Mesenchymal stem cell (in vitro differentiated cells and primary cell): ENCODE measurements at regions not wholly inside any gene's neighbourhood (a gene's known extent, or its start where the extent isn't known, plus 50 kb on each side); places are given as distances from the start of the nearest gene placed in this dataset.

Experiments
- DNase-seq: peaks from one replicate; pipeline ENCODE4 v3.0.0-alpha.2; 2013
- H2AFZ ChIP-seq: one replicate; pipeline ENCODE4 v1.6.1; 2013; ENCODE audit warnings: low read depth, mild to moderate bottlenecking, control low read depth, inconsistent platforms, low read length, moderate library complexity
- H2AK5ac ChIP-seq: 2 replicates; pipeline ENCODE4 v1.6.1; 2013; ENCODE audit warnings: low read length, moderate library complexity, mild to moderate bottlenecking, inconsistent platforms; ENCODE audit not compliant: severe bottlenecking
- H2BK120ac ChIP-seq: one replicate; pipeline ENCODE4 v1.6.1; 2013; ENCODE audit warnings: low read depth, mild to moderate bottlenecking, inconsistent platforms, low read length, moderate library complexity
- H2BK12ac ChIP-seq, 2 experiments: one replicate each; pipeline ENCODE4 v1.6.1; 2013; ENCODE audit warnings: inconsistent platforms in 2 of 2, low read length in 2 of 2, mild to moderate bottlenecking in 2 of 2, moderate library complexity in 2 of 2, control low read depth in 1 of 2
- H2BK15ac ChIP-seq: one replicate; pipeline ENCODE4 v1.6.1; 2013; ENCODE audit warnings: mild to moderate bottlenecking, low read depth, inconsistent platforms; ENCODE audit not compliant: poor library complexity, severe bottlenecking
- H2BK5ac ChIP-seq: 2 replicates; pipeline ENCODE4 v1.6.1; 2013; ENCODE audit warnings: low read depth, mild to moderate bottlenecking, low read length, control low read depth, inconsistent platforms; ENCODE audit not compliant: poor library complexity, severe bottlenecking
- H3K14ac ChIP-seq, 2 experiments: one replicate each; pipeline ENCODE4 v1.6.1; 2013; ENCODE audit warnings: inconsistent platforms in 2 of 2, low read length in 2 of 2, control low read depth in 1 of 2, mild to moderate bottlenecking in 1 of 2, moderate library complexity in 1 of 2
- H3K18ac ChIP-seq, 2 experiments: one replicate each; pipeline ENCODE4 v1.6.1; 2013; ENCODE audit warnings: inconsistent platforms in 2 of 2, low read length in 2 of 2, control low read depth in 1 of 2, low read depth in 1 of 2, mild to moderate bottlenecking in 1 of 2
- H3K23ac ChIP-seq, 2 experiments: one replicate each; pipeline ENCODE4 v1.6.1; 2013; ENCODE audit warnings: inconsistent platforms in 2 of 2, low read length in 2 of 2, mild to moderate bottlenecking in 2 of 2, moderate library complexity in 2 of 2, control low read depth in 1 of 2
- H3K27ac ChIP-seq: 2 replicates; pipeline ENCODE4 v1.5.1; 2013; ENCODE audit warnings: mild to moderate bottlenecking, moderate library complexity, low read length, control low read depth, inconsistent platforms; ENCODE audit not compliant: poor library complexity, severe bottlenecking
- H3K27me3 ChIP-seq, 2 experiments: 2 replicates each; pipeline versions ENCODE4 v1.6.1 to v1.7.0; 2013; ENCODE audit warnings: low read length in 2 of 2, mild to moderate bottlenecking in 2 of 2, moderate library complexity in 2 of 2, control low read depth in 1 of 2, inconsistent platforms in 1 of 2; ENCODE audit not compliant: control insufficient read depth in 1 of 2, insufficient read depth in 1 of 2
- H3K36me3 ChIP-seq, 2 experiments: 2 replicates each; pipeline versions ENCODE4 v1.6.1 to v1.7.0; 2013; ENCODE audit warnings: low read length in 2 of 2, control low read depth in 1 of 2, inconsistent platforms in 1 of 2, low read depth in 1 of 2, mild to moderate bottlenecking in 1 of 2; ENCODE audit not compliant: insufficient read depth in 2 of 2, control insufficient read depth in 1 of 2
- H3K4ac ChIP-seq, 2 experiments: one replicate each; pipeline ENCODE4 v1.6.1; 2013; ENCODE audit warnings: inconsistent platforms in 2 of 2, low read length in 2 of 2, mild to moderate bottlenecking in 2 of 2, moderate library complexity in 2 of 2, control low read depth in 1 of 2, low read depth in 1 of 2
- H3K4me1 ChIP-seq: 2 replicates; pipeline ENCODE4 v1.6.1; 2013; ENCODE audit warnings: low read depth, low read length, control low read depth; ENCODE audit not compliant: control insufficient read depth, insufficient read depth
- H3K4me2 ChIP-seq: 2 replicates; pipeline ENCODE4 v1.6.1; 2013; ENCODE audit warnings: low read length, mild to moderate bottlenecking, inconsistent platforms; ENCODE audit not compliant: poor library complexity, severe bottlenecking
- H3K4me3 ChIP-seq, 2 experiments: 2 replicates each; pipeline versions ENCODE4 v1.5.1 to v1.7.0; 2013; ENCODE audit warnings: low read length in 2 of 2, mild to moderate bottlenecking in 2 of 2, control low read depth in 1 of 2, low read depth in 1 of 2; ENCODE audit not compliant: insufficient read depth in 1 of 2
- H3K79me1 ChIP-seq: replicated peaks from 2 replicates; pipeline ENCODE4 v1.6.1; 2013; ENCODE audit warnings: mild to moderate bottlenecking, control low read depth, low read length, inconsistent platforms; ENCODE audit not compliant: poor library complexity, severe bottlenecking
- H3K9ac ChIP-seq: 2 replicates; pipeline ENCODE4 v1.7.0; 2013; ENCODE audit warnings: mild to moderate bottlenecking, low read length, moderate library complexity
- H3K9me3 ChIP-seq: 2 replicates; pipeline ENCODE4 v1.7.0; 2013; ENCODE audit warnings: mild to moderate bottlenecking, low read length; ENCODE audit not compliant: control insufficient read depth
- H4K8ac ChIP-seq: one replicate; pipeline ENCODE4 v1.6.1; 2013; ENCODE audit warnings: inconsistent platforms, mild to moderate bottlenecking, low read length, moderate library complexity
- H4K91ac ChIP-seq: one replicate; pipeline ENCODE4 v1.6.1; 2013; ENCODE audit warnings: mild to moderate bottlenecking, low read length, inconsistent platforms
- WGBS: methylation state at CpG from one replicate; pipeline ENCODE4 v1.1.7; 2013; ENCODE audit warnings: mixed read lengths; 5-methylcytosine and 5-hydroxymethylcytosine counted together

DNA sequence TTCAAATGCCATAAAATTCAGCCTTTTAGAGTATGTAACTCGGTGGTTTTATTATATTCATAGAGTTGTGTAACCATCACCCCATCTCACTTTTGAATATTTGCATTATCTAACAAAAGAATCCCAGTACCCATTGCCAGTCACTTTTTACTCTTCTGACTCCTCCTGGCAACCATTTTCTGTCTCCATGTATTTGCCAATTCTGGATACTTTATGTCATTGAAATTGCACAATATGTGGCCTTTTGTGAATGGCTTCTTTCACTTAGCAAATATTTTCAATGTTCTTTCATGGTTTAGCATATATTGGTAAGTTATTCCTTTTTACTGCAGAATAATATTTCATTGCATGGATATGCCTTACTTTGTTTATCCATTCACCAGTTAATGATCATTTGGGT is 79.9 kb downstream of the SLIT2 start:
- Histone ChIP-seq H2AK5ac (no peak overlapping the region), H2BK5ac (no peak overlapping the region), H3K9me3 (no peaks in the 10 kb centered on the region), H3K36me3 (no peaks in the 10 kb centered on the region), H3K9ac (no peak overlapping the region), H4K8ac (no peak overlapping the region), H4K91ac (no peak overlapping the region), H3K23ac (no peak overlapping the region), H3K4me3 (no peak overlapping the region), H3K18ac (no peak overlapping the region), H3K79me1 (no peaks in the 10 kb centered on the region), H2BK12ac (no peak overlapping the region), H2AFZ (no peak overlapping the region), H3K4me2 (no peak overlapping the region), H2BK15ac (no peak overlapping the region), H3K14ac (no peak overlapping the region), H2BK120ac (no peak overlapping the region), H3K4me1 (no peaks in the 10 kb centered on the region), H3K27ac (no peak overlapping the region), H3K27me3 (no peaks in the 10 kb centered on the region), H3K4ac (no peak overlapping the region)
- no CpG with 5 or more reads among the region's 1 CpG for WGBS
- DNase-seq, result no peak

DNA sequence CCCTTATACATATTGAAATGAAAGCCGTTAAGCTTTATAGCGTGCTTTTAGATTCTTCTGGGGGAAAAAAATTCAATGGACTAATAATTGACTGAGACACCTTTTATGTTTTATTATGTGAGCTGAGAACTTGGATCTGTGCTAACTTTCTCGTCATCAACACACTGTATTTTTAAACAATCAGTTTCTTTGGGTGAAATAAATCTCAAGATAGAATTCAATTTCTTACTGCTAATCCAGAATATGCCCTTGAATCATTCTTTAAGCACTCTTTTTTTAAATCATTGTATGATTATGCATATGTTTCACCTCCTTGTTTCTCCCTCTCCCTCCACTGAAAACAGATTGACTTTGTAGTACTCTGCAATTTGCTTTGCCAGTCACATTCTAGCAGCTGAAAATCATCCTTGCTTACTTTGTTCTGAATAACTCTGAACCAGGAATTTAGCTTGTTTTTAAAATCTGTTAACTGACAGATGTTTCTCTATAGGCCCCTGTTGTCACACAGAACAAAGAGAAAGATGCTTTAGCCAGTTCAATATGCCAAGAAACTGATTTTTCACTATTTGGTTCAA is 81.5 kb downstream of the SLIT2 start:
- H3K14ac ChIP-seq, result no peak overlapping the region
- no peaks in the 10 kb centered on the region for H3K79me1 ChIP-seq
- H3K23ac ChIP-seq, result no peak overlapping the region
- H3K27ac ChIP-seq, result no peak overlapping the region
- no peaks in the 10 kb centered on the region for H3K4me1 ChIP-seq
- H2BK12ac ChIP-seq, result no peak overlapping the region
- H2BK15ac ChIP-seq, result no peak overlapping the region
- peak overlapping the region; percentile 21 for H3K9ac ChIP-seq
- DNase-seq, result no peak
- H4K91ac ChIP-seq, result no peak overlapping the region
- no peaks in the 10 kb centered on the region for H3K9me3 ChIP-seq
- H2BK5ac ChIP-seq, result no peak overlapping the region
- no peak overlapping the region for H3K4me3 ChIP-seq
- H4K8ac ChIP-seq, result no peak overlapping the region
- no peak overlapping the region for H3K18ac ChIP-seq
- H3K4ac ChIP-seq, result no peak overlapping the region
- no peak overlapping the region for H2AFZ ChIP-seq
- H3K36me3 ChIP-seq, result no peaks in the 10 kb centered on the region
- no peak overlapping the region for H3K4me2 ChIP-seq
- H2AK5ac ChIP-seq, result no peak overlapping the region
- 100% methylated on average over 2 of the region's 3 CpGs for WGBS
- no peak overlapping the region for H2BK120ac ChIP-seq
- H3K27me3 ChIP-seq, result no peaks in the 10 kb centered on the region

DNA sequence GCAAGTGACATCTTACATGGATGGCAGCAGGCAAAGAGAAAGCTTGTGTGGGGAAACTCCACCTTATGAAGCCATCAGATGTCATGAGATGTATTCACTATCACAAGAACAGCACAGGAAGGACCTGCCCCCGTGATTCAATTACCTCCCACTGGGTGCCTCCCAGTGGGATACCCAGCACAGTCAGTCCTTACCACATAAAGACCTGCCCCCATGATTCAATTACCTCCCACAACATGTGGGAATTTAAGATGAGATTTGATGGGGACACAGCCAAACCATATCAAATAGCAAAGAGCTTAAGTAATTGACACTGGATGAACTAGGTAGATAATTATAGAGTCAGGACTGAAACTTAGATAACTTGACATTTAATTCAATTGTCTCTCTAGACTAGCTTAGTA is 85.6 kb downstream of the SLIT2 start:
- no peak overlapping the region for H4K91ac ChIP-seq
- H3K4me2 ChIP-seq, result no peak overlapping the region
- H3K9me3 ChIP-seq, result no peaks in the 10 kb centered on the region
- no peak overlapping the region for H2BK15ac ChIP-seq
- no peak overlapping the region for H3K23ac ChIP-seq
- WGBS, result 100% methylated on average over 1 of the region's 1 CpG
- no peaks in the 10 kb centered on the region for H3K79me1 ChIP-seq
- peaks cover 3% of the 10 kb centered on the region for H3K4me1 ChIP-seq
- no peak overlapping the region for H2BK5ac ChIP-seq
- no peak overlapping the region for H3K18ac ChIP-seq
- no peaks in the 10 kb centered on the region for H3K27me3 ChIP-seq
- no peak overlapping the region for H3K9ac ChIP-seq
- no peak overlapping the region for H3K14ac ChIP-seq
- H2AK5ac ChIP-seq, result no peak overlapping the region
- no peak overlapping the region for H3K4ac ChIP-seq
- no peak for DNase-seq
- no peak overlapping the region for H3K4me3 ChIP-seq
- H2AFZ ChIP-seq, result no peak overlapping the region
- H2BK120ac ChIP-seq, result no peak overlapping the region
- no peaks in the 10 kb centered on the region for H3K36me3 ChIP-seq
- no peak overlapping the region for H4K8ac ChIP-seq
- H2BK12ac ChIP-seq, result no peak overlapping the region
- no peak overlapping the region for H3K27ac ChIP-seq

DNA sequence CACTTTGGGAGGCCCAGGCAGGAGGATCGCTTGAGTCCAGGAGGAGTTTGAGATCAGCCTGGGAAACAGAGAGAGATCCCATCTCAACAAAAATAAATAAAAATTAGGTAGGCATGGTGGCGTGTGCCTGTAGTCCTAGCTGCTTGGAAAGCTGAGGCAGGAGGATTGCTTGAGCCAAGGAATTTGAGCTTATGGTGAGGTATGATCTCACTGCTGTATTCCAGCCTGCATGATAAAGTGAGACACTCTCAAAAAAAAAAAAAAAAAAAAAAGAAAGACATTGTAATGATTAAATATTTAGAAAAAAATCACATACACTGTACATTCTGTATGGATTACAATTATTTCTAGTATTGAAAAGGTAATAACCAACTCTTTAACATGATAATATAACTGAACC is 87.1 kb downstream of the SLIT2 start:
- H3K27ac ChIP-seq, result no peak overlapping the region
- H3K4me1 ChIP-seq, result peaks cover 3% of the 10 kb centered on the region
- H3K9me3 ChIP-seq, result no peaks in the 10 kb centered on the region
- WGBS, result 100% methylated on average over 2 of the region's 2 CpGs
- no peak overlapping the region for H3K14ac ChIP-seq
- H2AK5ac ChIP-seq, result no peak overlapping the region
- no peak overlapping the region for H3K4ac ChIP-seq
- DNase-seq, result no peak
- no peak overlapping the region for H2AFZ ChIP-seq
- no peaks in the 10 kb centered on the region for H3K79me1 ChIP-seq
- no peak overlapping the region for H2BK120ac ChIP-seq
- H4K91ac ChIP-seq, result no peak overlapping the region
- no peaks in the 10 kb centered on the region for H3K27me3 ChIP-seq
- H3K23ac ChIP-seq, result no peak overlapping the region
- H2BK5ac ChIP-seq, result no peak overlapping the region
- no peak overlapping the region for H3K4me3 ChIP-seq
- H3K4me2 ChIP-seq, result no peak overlapping the region
- no peak overlapping the region for H3K18ac ChIP-seq
- no peak overlapping the region for H2BK12ac ChIP-seq
- no peak overlapping the region for H2BK15ac ChIP-seq
- H3K9ac ChIP-seq, result no peak overlapping the region
- no peaks in the 10 kb centered on the region for H3K36me3 ChIP-seq
- no peak overlapping the region for H4K8ac ChIP-seq
